ENCODE measurements at regions not wholly inside any gene's neighbourhood (a gene's known extent, or its start where the extent isn't known, plus 50 kb on each side); places are given as distances from the start of the nearest gene placed in this dataset.

DNA sequence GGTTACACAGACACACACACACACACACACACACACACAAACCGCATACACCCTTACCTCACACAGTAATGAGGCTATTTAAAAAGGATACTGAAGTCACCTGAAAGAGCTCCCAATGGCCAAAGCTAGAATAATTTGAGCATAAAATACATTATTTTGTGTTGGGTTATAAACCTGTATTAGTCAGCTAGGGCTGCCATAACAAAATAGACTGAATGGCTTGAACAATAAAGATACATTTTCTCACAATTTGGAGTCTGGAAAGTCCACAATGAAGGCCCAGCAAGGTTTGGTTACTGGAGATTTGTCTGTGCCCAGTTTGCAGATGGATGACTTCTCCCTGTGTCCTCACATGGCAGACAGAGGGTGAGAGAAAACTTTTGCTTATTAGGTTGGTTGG lies 605.4 kb upstream of the REG3G start (continued):
- TF ChIP-seq GRHL2 (CRISPR knock-in tag; IDR thresholded peaks at IDR 0.05; ENCODE audit: insufficient replicate concordance, severe bottlenecking) (no peak), NFATC4 (CRISPR knock-in tag; IDR thresholded peaks at IDR 0.05) (no peak), ZNF138 (CRISPR knock-in tag; conservative IDR thresholded peaks at IDR 0.05) (no peak)
- TF ChIP-seq, protein P1, sequence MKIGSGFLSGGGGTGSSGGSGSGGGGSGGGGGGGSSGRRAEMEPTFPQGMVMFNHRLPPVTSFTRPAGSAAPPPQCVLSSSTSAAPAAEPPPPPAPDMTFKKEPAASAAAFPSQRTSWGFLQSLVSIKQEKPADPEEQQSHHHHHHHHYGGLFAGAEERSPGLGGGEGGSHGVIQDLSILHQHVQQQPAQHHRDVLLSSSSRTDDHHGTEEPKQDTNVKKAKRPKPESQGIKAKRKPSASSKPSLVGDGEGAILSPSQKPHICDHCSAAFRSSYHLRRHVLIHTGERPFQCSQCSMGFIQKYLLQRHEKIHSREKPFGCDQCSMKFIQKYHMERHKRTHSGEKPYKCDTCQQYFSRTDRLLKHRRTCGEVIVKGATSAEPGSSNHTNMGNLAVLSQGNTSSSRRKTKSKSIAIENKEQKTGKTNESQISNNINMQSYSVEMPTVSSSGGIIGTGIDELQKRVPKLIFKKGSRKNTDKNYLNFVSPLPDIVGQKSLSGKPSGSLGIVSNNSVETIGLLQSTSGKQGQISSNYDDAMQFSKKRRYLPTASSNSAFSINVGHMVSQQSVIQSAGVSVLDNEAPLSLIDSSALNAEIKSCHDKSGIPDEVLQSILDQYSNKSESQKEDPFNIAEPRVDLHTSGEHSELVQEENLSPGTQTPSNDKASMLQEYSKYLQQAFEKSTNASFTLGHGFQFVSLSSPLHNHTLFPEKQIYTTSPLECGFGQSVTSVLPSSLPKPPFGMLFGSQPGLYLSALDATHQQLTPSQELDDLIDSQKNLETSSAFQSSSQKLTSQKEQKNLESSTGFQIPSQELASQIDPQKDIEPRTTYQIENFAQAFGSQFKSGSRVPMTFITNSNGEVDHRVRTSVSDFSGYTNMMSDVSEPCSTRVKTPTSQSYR (CRISPR knock-in tag; IDR thresholded peaks at IDR 0.05), result no peak

DNA sequence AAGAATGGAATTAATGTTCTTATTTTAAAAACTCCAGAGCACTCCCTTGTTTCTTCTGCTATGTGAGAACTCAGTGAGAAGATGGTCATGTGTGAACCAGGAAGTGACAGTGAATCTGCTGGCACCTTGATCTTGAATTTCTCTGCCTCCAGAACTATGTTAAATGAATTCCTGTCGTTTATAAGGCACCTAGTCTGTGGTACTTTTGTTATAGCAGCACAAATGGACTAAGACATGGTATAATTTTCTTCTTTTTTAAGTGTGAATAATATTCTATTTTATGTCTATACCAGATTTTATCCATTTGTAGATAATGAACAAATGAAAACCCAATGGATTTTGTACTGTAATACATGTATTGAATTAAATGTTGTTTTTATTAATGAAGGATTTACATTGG lies 601.9 kb upstream of the REG3G start:
- no peaks in the 10 kb centered on the region for H3K36me3 Mint-ChIP-seq
- H3K27ac Mint-ChIP-seq, result no peak overlapping the region
- H3K27me3 Mint-ChIP-seq (ENCODE audit: low read depth), result no peaks in the 10 kb centered on the region
- H3K4me1 Mint-ChIP-seq, result no peaks in the 10 kb centered on the region
- ChIA-PET CTCF (no interaction called here), POLR2A (no interaction called here)
- no peaks in the 10 kb centered on the region for H3K9me3 Mint-ChIP-seq
- ATAC-seq (no peak), DNase-seq (ENCODE audit: low spot score) (no peak)
- TF ChIP-seq, protein P2, sequence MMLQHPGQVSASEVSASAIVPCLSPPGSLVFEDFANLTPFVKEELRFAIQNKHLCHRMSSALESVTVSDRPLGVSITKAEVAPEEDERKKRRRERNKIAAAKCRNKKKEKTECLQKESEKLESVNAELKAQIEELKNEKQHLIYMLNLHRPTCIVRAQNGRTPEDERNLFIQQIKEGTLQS (CRISPR knock-in tag; conservative IDR thresholded peaks at IDR 0.05), result no peak
- TF ChIP-seq ELF4 (CRISPR knock-in tag; IDR thresholded peaks at IDR 0.05; ENCODE audit: low read depth), result no peak
- TF ChIP-seq, protein P3, sequence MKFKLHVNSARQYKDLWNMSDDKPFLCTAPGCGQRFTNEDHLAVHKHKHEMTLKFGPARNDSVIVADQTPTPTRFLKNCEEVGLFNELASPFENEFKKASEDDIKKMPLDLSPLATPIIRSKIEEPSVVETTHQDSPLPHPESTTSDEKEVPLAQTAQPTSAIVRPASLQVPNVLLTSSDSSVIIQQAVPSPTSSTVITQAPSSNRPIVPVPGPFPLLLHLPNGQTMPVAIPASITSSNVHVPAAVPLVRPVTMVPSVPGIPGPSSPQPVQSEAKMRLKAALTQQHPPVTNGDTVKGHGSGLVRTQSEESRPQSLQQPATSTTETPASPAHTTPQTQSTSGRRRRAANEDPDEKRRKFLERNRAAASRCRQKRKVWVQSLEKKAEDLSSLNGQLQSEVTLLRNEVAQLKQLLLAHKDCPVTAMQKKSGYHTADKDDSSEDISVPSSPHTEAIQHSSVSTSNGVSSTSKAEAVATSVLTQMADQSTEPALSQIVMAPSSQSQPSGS (CRISPR knock-in tag; IDR thresholded peaks at IDR 0.05; ENCODE audit: borderline replicate concordance, low read depth), result no peak
- no peak for TF ChIP-seq ZNF219 (CRISPR knock-in tag; IDR thresholded peaks at IDR 0.05; ENCODE audit: borderline replicate concordance)
- TF ChIP-seq, protein P4, sequence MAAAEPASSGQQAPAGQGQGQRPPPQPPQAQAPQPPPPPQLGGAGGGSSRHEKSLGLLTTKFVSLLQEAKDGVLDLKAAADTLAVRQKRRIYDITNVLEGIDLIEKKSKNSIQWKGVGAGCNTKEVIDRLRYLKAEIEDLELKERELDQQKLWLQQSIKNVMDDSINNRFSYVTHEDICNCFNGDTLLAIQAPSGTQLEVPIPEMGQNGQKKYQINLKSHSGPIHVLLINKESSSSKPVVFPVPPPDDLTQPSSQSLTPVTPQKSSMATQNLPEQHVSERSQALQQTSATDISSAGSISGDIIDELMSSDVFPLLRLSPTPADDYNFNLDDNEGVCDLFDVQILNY (CRISPR knock-in tag; IDR thresholded peaks at IDR 0.05), result no peak
- TF ChIP-seq ZNF671 (CRISPR knock-in tag; IDR thresholded peaks at IDR 0.05), result no peak
- no peak for TF ChIP-seq JUN (CRISPR knock-in tag; IDR thresholded peaks at IDR 0.05)
- TF ChIP-seq MYBL2 (CRISPR knock-in tag; IDR thresholded peaks at IDR 0.05), result no peak
- TF ChIP-seq SOX15 (CRISPR knock-in tag; IDR thresholded peaks at IDR 0.05), result no peak
- TF ChIP-seq, protein P5, sequence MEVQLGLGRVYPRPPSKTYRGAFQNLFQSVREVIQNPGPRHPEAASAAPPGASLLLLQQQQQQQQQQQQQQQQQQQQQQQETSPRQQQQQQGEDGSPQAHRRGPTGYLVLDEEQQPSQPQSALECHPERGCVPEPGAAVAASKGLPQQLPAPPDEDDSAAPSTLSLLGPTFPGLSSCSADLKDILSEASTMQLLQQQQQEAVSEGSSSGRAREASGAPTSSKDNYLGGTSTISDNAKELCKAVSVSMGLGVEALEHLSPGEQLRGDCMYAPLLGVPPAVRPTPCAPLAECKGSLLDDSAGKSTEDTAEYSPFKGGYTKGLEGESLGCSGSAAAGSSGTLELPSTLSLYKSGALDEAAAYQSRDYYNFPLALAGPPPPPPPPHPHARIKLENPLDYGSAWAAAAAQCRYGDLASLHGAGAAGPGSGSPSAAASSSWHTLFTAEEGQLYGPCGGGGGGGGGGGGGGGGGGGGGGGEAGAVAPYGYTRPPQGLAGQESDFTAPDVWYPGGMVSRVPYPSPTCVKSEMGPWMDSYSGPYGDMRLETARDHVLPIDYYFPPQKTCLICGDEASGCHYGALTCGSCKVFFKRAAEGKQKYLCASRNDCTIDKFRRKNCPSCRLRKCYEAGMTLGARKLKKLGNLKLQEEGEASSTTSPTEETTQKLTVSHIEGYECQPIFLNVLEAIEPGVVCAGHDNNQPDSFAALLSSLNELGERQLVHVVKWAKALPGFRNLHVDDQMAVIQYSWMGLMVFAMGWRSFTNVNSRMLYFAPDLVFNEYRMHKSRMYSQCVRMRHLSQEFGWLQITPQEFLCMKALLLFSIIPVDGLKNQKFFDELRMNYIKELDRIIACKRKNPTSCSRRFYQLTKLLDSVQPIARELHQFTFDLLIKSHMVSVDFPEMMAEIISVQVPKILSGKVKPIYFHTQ (CRISPR knock-in tag; IDR thresholded peaks at IDR 0.05), result no peak
- TF ChIP-seq, protein P6, sequence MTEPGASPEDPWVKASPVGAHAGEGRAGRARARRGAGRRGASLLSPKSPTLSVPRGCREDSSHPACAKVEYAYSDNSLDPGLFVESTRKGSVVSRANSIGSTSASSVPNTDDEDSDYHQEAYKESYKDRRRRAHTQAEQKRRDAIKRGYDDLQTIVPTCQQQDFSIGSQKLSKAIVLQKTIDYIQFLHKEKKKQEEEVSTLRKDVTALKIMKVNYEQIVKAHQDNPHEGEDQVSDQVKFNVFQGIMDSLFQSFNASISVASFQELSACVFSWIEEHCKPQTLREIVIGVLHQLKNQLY (CRISPR knock-in tag; IDR thresholded peaks at IDR 0.05), result no peak
- H3K4me3 Mint-ChIP-seq, result no peak overlapping the region

DNA sequence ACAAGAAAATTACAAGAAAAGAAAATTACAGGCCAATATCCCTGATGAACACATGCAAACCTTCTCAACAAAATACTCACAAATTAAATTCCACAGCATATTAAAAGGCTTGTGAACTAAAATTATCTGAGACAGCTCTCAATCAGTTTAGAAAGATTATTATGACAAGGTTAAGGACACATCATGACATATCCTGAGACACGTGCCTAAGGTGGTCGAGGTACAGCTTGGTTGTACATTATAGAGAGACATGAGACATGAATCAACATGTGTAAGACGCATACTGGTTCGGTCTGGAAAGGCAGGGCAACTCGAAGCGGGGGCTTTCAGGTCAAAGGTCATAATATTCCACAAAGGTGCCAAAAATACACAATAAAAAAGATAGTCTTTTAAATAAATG lies 598.3 kb upstream of the REG3G start:
- no peaks in the 10 kb centered on the region for H3K4me1 Mint-ChIP-seq
- no peak for DNase-seq (ENCODE audit: low spot score)
- ChIA-PET POLR2A (no interaction called here), CTCF (no interaction called here)
- no peaks in the 10 kb centered on the region for H3K9me3 Mint-ChIP-seq
- no peak overlapping the region for H3K27ac Mint-ChIP-seq
- no peak overlapping the region for H3K4me3 Mint-ChIP-seq
- H3K36me3 Mint-ChIP-seq, result no peaks in the 10 kb centered on the region
- no peaks in the 10 kb centered on the region for H3K27me3 Mint-ChIP-seq (ENCODE audit: low read depth)
- ATAC-seq, result no peak
- TF ChIP-seq, protein P7, sequence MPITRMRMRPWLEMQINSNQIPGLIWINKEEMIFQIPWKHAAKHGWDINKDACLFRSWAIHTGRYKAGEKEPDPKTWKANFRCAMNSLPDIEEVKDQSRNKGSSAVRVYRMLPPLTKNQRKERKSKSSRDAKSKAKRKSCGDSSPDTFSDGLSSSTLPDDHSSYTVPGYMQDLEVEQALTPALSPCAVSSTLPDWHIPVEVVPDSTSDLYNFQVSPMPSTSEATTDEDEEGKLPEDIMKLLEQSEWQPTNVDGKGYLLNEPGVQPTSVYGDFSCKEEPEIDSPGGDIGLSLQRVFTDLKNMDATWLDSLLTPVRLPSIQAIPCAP (CRISPR knock-in tag; IDR thresholded peaks at IDR 0.05), result no peak
- TF ChIP-seq FOXP1 (CRISPR knock-in tag; IDR thresholded peaks at IDR 0.05; ENCODE audit: borderline replicate concordance), result no peak
- TF ChIP-seq, protein P8, sequence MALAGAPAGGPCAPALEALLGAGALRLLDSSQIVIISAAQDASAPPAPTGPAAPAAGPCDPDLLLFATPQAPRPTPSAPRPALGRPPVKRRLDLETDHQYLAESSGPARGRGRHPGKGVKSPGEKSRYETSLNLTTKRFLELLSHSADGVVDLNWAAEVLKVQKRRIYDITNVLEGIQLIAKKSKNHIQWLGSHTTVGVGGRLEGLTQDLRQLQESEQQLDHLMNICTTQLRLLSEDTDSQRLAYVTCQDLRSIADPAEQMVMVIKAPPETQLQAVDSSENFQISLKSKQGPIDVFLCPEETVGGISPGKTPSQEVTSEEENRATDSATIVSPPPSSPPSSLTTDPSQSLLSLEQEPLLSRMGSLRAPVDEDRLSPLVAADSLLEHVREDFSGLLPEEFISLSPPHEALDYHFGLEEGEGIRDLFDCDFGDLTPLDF (CRISPR knock-in tag; IDR thresholded peaks at IDR 0.05), result no peak
- TF ChIP-seq, protein P1 (CRISPR knock-in tag; IDR thresholded peaks at IDR 0.05), result no peak
